ENCODE measurements at regions not wholly inside any gene's neighbourhood (a gene's known extent, or its start where the extent isn't known, plus 50 kb on each side); places are given as distances from the start of the nearest gene placed in this dataset.

DNA sequence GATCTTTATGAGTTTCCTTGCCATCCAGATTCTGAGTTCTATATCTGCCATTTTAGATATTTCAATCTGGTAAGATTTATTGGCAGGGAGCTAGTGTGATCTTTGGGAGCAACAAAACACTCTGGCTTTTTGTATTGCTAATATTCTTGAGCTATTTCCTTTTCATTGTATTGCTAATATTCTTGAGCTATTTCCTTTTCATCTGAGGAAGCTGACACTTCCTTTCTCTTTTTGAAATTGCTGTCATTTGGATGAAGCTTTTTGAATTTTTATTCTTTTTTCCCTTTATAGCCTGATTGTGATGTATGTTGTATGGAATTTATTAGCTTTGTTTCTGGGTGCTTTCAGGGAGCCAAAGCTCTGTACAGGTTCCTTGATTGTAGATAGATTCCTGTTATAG is 873.5 kb upstream of the ATXN8OS start:
- TF ChIP-seq CTCF (IDR thresholded peaks at IDR 0.05) (no peak), POLR2AphosphoS5 (IDR thresholded peaks at IDR 0.05) (no peak), EP300 (IDR thresholded peaks at IDR 0.05; ENCODE audit: low read depth) (no peak)

Measured in transverse colon (tissue), 4 donors.